ENCODE measurements at regions not wholly inside any gene's neighbourhood (a gene's known extent, or its start where the extent isn't known, plus 50 kb on each side); places are given as distances from the start of the nearest gene placed in this dataset.

GRCh38 chr6:169000022-169000421 lies 253.6 kb downstream of the THBS2 start:
- TF ChIP-seq ZNF274 (IDR thresholded peaks at IDR 0.05; ENCODE audit: low read depth, low read length) (no peak), YY1 (IDR thresholded peaks at IDR 0.05; ENCODE audit: insufficient read depth, insufficient read length) (no peak)
